ENCODE measurements at regions not wholly inside any gene's neighbourhood (a gene's known extent, or its start where the extent isn't known, plus 50 kb on each side); places are given as distances from the start of the nearest gene placed in this dataset.

- TF ChIP-seq POLR2A (IDR thresholded peaks at IDR 0.05) (no peak), POLR2AphosphoS5 (IDR thresholded peaks at IDR 0.05) (no peak), CTCF (IDR thresholded peaks at IDR 0.05) (no peak)
These were observed 143.1 kb downstream of the AHR start for GRCh38 chr7:17441557-17441956.
